HG02623 (cell line): ENCODE measurements at regions not wholly inside any gene's neighbourhood (a gene's known extent, or its start where the extent isn't known, plus 50 kb on each side); places are given as distances from the start of the nearest gene placed in this dataset.

Experiments used
- ATAC-seq: cut with Tn5 transposase; IDR thresholded peaks from one replicate; pipeline ENCODE4 v1.9.1; 2021; ENCODE audit warnings: moderate library complexity; ENCODE audit not compliant: unreplicated experiment

DNA sequence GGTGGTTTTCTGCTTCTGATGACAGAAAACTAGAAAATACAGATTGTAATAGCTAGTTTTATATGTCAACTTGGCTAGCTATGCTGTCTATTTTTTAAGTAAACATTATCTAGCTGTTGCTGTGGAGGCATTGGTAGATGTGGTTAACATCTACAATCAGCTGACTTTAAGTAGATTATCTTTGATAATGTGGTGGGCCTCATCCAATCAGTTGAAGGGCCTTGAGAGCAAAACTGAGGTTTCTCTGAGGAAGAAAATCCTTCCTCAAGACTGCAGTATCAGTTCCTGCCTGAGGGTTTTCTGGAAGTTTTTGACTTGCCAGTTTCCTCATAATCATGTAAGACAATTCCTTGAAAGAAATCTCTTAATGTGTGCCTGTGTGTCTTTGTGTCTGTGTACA, 75.9 kb upstream of the SPHKAP start:
- ATAC-seq = no peak

- no peak for ATAC-seq
Observed at GRCh38 chr2:228253752-228254151, 72.3 kb upstream of the SPHKAP start.

GRCh38 chr2:228247335-228247734, 65.8 kb upstream of the SPHKAP start:
- no peak for ATAC-seq

GRCh38 chr2:228245601-228246000, 64.1 kb upstream of the SPHKAP start:
- no peak for ATAC-seq

- ATAC-seq = no peak
Observed at GRCh38 chr2:228242591-228242990, 61.1 kb upstream of the SPHKAP start.

- no peak for ATAC-seq
Observed at GRCh38 chr2:228239907-228240561, 58.5 kb upstream of the SPHKAP start.

DNA sequence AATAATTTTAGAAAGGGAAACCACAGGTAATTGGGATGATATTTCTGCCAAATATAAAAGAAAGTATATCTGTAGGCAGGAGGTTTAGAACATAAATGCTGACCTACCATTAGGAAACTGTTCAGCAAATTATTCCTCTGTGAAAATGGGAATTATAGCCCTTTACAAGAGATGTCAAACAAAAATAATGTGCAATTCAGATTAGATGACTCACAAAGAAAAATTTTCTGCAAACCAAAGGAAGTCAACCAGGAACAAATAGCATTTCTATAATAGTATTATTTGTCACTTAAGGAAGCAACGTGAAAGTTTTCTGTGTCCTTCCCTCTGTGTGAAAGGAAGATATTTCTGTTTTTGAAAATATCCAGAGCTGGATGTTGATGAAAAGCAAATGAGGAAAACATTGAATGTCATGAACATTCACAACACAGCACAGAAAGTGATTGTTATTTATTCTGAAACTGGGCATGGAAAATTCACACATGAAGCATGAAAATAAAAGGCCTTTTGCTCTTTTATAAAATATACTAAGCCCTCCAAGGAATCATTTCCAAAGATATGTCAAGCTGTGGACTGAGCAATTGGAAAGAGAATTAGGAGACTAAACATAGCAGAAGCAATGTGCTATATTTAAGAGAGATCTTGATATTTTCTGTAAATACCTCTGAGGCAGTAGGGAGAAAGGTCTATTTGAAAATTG, 57.9 kb upstream of the SPHKAP start:
- ATAC-seq = no peak
